Ramos (cell line): ENCODE measurements at regions not wholly inside any gene's neighbourhood (a gene's known extent, or its start where the extent isn't known, plus 50 kb on each side); places are given as distances from the start of the nearest gene placed in this dataset.

Source experiments
- in situ Hi-C: fragments of 300-500 bp; cut with MboI; formaldehyde crosslinking; loops from one replicate; pipeline ENCODE4 v1.14.3; 2022; ENCODE audit warnings: low sequenced_read_pairs; ENCODE audit not compliant: unreplicated experiment

DNA sequence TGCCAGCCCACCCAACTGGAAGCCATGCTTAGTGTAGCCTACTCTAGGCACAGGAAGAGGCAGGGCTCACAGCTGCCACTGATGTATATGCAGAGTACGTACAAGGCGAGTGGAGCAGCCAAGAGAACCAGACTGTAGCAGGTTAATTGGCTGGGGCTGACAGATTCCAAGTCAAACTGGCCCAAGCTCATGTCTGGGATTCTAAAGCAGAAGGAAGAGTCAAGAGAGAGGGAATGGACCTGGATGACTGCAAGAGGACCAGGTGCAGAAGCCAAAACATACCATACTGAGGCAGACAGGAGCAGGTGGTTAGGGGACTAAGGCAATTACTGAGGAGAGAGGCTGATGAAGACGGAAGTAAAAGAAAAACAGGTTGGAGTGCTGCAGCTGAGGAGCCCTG is 51.3 kb upstream of the LRRN2 start:
- in situ Hi-C loops, result no loop called here

DNA sequence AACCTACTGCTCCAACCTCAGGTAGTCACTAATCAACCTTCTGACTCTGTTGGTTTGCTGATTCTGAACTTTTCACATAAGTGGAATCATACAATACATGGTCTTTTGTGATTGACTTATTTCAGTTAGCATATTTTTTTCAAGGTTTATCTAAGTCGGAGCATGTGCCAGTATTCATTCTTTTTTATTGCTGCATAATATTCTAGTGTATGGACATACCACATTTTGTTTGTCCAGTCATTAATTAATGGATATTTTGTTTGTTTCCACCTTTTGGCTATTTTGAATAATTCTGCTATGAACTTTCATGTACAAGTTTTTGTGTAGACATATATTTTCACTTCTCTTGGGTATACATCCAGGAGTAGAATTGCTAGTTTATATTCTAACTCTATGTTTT is 53.0 kb upstream of the LRRN2 start:
- in situ Hi-C loops, result no loop called here

DNA sequence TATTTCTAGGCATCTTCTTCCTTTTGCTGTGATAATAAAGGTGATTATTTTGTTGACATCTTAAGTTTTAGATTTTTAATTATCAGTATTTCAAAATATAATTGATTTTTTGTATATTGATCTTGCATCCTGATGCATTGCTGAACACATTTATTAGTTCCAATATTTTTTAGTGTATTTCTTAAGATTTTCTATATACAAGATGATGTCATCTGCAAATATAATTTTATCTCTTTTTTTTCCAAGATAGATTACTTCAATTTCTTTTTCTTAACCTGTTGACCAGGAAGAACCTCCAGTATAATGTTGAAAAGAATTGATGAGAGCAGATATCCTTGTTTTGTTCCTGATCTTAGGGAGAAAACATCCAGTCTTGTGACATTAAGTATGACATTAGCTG is 54.8 kb upstream of the LRRN2 start:
- in situ Hi-C loops, result no loop called here

DNA sequence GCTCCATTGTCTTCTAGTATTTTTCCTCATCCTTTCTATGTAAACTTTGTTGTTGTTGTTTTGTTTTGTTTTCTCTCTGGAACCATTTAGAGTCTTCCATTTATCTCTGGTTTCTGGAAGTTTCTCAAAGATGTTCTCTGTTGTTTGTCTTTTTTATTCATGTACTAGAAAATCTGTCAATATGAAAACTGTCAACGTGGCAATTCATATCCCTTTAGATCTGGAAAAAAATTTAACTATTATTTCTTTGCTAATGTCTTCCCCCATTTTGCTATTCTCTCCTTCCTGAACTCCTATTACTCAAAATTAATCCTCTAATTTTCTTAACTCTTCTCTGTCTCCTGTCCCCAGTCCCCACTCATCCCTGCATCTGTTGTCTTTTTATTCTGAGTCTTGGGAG is 55.9 kb upstream of the LRRN2 start:
- in situ Hi-C loops, result no loop called here

DNA sequence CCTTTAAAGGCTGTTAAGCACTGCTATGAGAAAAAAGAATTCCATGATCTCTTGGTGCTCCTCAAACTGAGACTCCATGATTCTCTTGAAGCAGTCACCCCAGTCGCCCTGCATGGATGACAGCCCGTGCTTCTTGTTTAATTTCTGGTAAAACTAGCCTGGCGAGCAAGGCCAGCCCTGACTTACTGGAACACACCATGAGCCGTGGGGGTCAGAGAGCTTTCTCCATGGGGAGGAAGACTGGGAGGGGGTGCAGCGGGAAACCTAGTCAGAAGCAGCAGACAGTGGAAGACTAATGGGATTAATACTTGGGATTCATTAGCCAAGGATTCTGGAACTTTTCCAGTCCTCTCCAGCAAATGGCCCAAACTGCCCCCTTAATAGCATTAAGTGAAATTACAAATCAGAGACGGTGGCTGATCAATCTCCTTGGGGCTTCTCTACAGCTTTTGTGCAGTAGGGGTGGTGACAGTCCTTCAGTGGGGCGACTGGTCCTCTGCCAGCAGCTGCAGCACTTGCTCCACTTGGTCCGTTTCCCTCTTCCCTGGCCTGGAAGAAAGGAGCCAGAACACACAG is 57.2 kb upstream of the LRRN2 start:
- in situ Hi-C loops, result no loop called here

DNA sequence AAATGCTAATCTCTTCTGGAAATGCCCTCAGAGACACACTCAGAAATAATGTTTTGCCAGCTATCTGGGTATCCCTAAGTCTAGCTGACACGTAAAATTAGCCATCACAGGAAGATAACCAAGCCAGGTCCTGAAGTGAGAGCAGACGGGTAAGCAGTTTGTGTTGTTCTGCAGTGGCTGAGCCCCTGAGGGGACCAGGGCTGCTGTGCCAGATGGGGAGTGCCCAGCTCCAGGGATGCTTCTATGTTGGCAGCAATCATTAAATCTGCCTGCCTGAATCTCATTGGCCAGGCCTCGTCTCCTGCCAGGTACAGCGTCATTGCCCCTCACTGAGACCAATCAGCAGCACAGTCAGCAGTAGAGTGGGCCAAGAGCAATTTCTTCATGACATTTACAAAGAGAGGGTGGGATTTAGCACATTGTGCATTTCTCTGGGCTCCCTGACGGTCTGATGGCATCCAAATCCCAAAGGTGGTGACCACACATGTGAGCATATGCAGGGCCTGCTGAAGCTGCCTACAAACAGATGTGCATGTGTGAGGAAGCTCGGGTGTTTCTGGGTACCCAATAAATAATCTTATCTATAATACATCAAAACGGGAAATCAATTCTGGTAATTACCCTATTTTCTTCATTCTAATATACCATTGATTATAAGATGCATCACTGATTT is 58.7 kb upstream of the LRRN2 start:
- in situ Hi-C loops, result no loop called here

DNA sequence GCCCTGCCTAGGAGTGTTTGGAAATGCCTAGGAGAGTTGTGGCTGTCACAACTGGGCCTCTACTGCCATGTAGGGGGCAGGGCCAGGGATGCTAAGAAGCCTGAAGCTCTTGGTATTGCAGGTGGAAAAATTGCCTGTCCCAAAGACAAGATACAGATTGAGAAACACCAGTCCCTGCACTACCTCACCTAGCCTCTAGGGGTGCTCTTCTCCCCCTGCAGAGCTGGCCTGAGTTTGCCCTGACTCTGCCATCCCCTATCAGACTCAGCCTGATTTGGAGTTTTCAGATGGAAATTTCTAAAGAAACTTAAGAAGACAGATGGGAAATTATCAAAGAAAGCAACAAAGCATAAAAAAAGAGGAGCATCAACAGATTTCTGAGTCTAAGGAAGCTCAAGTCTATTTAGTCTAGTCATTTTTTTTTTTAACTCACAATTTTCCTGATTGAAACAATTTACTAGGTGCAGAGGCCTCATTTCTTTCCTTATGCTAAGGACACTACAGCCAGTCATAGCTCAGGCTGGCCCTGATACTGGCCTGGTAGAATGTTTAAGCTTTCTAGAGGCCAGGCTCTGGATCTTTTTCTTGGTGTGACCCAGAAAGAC is 61.4 kb upstream of the LRRN2 start:
- in situ Hi-C loops, result no loop called here

DNA sequence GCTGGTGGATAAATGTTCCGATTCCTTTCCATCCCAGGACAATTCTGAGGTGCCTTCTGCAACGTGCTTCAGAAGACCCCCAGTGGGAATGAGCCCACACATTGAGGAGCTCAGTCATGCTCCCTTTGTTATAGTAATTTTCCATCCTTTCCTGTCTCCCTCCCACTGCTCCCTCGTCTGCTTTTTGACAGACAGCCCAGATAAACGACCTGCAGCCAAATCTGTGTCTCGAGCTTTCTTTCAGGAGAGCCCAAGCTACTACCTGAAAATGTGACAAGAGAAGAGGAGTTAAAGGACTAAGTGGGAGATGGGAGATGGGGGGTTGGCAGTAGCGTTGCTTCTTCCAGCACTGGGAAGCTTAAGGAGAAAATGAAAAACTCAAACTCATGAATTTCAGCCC is 65.9 kb upstream of the LRRN2 start:
- in situ Hi-C loops, result no loop called here

DNA sequence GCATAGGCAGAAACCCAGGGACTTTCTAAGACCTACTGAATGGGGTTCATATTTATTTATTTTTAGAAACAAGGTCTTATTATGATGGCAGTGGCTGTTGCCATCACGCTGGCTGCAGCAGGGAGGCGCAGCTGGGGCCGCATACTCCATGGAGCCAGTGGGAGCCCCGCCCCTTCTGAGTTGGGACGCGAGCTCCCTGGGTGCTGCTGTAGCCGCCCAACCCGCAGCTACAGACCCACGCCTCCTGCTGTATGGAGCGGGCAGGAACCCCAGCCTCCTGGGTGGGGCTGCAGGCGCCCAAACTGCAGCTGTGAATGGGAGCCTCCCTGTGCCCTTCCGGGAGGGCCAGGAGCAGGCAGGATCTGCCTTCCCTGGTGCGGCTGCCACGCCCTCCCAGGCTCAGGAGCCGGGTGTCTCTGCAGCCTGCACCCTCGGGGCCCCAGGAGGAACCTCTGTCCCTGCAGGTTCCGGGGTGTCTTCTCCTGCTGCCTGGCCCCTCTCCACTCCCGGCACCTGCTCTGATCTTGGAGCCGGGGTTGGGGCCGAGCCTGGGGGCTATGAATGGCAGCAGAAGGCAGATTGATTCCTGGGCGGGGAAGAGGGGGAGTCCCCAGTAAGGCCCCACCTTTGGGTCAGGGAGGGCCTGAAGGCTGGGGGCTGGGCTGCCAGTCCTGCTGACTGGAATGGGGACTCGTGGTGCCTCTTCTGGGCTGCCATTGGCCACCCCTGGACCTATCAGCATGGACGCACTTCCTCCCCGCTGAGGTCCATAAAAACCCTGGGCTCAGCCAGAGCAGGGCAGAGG is 66.5 kb upstream of the LRRN2 start:
- in situ Hi-C loops, result no loop called here

DNA sequence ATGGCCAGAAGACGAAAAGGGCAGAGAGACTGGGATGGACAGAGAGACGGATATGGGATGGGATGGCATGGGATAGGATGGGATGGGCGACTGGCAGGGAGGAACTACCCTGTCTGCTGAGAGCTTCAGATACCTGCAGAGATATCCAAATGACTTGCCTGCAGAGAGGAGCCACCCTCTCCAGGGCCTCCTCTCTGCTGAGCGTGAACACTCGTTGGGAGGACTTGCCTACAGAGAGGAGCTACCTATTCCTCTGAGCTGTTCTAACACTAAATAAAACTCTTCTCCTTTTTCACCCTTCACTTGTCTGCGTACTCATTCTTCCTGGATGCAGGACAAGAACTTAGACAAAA is 67.1 kb upstream of the LRRN2 start:
- in situ Hi-C loops, result no loop called here

DNA sequence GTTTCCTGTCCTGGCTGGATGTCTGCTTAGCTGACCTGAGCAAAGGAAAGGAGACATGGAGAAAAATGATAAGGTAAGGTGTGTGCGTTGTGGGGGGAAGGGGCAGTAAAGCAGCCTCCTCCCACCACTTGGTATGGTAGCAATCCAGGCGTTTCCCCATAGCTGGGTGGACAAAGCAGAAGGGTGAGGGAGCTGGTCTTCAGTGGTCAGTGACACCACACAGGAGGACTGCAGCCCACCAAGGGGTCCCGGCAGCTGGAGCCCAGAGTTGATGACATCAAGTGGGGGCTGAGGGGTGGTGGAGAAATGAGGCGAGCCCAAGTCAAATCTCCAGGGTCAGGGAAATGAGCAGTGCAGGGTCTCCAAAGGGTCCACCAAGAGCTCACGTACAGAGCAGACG is 69.3 kb upstream of the LRRN2 start:
- in situ Hi-C loops, result no loop called here

DNA sequence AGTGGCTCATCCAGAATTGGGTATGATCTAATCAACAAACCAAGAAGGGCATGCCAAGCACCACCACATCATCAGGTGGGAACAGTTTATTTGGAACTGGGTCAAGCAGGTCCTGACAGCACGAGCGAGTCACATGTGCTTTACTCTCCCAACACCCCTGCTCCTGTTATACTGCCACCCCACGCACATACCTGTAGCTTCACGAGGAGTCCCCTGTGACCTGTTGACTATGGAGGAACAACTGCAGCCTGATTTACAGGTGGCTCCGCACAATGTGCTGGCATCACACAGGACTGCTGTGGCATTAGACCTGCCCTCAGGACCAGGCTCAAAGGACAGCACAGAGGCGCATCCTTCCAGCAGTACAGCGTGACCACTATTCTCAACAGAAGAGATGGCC is 70.8 kb upstream of the LRRN2 start:
- in situ Hi-C loops, result no loop called here

DNA sequence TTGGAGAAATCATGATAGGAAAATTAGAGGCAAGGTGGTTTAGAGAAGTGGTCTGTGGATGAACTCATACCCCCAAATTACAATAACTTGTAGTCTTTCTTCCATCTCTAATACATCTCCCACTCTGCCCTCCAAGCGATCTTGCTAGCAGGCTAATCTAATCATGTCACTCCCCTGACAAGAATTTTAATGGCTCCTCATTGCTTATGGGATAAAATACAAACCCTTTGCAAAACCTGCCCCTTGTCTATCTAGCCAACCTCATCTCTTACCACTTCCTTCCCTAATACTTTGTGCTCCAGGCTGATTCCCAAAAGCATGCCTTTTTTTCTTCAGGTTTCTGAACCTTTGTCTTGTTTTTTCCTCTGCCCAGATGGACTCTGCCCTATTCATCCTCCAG is 71.3 kb upstream of the LRRN2 start:
- in situ Hi-C loops, result no loop called here

DNA sequence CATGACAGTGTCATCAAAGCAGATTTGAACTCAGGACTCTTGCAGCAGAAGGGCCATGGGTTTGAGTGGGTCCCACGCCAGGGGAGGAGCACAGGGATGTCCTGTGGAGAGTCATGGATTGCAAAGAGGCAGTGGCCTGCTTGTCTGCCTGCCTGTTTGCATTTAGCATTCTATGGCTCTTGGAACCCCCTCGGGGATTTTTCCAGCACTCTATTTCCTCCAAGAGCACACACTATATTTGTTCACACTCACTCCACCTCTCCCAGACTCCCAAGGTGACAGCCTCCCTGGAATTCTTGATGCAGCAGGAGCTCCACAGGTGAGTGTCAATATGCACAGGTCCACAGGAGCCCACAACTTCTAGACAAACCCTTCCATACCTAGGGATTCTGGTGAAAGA is 73.1 kb upstream of the LRRN2 start:
- in situ Hi-C loops, result no loop called here

DNA sequence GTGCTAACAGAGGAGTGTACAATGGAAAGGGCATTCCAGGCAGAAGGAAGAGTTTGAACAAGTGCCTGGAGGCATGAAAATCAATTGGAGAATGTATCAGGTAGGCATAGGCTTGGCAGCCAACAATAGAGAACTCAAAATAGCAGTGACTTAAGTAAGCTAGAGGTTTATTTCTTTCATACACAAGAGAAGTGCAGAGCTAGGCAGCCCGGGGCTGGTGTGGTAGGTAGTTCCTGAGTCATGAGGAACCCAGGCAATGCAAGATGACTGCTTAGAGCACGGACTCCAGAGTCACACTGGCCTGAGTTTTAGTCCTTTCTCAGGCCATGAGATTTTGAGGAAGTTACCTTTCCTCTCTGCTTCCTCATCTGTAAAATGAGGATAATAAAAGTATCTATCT is 74.8 kb upstream of the LRRN2 start:
- in situ Hi-C loops, result loop anchor here (5.0 kb wide), 1 partner anchor 193 kb away; no protein-coding TSS in a partner anchor

DNA sequence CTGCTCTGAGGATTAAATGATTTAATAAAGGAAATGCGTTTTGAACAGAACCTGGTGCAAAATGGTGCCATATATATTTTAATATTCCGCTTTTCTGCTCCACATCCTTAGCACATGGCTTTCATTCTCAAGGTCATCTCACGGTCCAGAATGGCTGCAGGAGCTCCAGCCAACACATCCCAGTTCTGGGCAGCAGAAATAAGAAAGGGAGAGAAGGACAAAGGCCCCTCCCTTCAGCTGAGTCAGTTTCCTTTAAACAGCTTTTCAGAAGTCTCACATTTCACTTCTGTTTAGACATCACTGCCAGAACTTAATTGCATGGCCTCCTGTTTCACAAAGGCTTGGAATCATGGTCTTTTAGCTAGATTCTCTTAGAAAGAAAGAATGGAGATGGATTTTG is 75.2 kb upstream of the LRRN2 start:
- in situ Hi-C loops, result loop anchor here (5.0 kb wide), 1 partner anchor 193 kb away; no protein-coding TSS in a partner anchor

DNA sequence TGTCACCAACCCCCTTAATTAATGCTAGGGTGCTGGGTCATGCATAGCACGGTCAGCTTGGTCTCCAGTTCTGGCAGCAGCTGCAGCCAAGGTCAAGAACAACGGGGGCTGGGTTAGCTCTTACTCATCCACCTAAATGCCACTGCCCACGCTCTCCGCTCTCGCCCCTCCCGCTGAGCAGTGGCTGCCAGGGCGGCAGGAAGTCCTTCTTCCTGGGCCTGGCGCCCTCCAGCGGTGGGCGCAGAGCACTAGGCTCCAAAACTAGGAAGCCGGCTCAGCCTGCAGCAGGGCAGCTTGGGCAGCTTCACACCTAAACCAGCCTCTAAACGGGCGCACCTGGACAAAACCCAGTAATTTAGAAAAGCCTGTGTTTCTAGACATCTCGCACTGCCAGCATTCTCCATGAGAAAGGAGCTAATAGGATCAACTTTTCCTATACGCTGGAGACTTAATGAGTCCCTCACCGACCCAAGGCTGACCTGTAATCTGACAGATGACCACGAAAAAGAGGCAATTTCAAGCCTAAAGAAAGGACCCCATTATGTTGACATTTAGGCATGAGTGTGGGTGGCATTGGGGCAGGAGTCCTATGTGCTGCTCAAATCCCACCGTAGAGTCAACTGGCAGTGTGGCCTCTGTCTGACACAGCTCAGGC is 78.4 kb upstream of the LRRN2 start:
- in situ Hi-C loops, result loop anchor here (5.0 kb wide), 1 partner anchor 197 kb away; no protein-coding TSS in a partner anchor

DNA sequence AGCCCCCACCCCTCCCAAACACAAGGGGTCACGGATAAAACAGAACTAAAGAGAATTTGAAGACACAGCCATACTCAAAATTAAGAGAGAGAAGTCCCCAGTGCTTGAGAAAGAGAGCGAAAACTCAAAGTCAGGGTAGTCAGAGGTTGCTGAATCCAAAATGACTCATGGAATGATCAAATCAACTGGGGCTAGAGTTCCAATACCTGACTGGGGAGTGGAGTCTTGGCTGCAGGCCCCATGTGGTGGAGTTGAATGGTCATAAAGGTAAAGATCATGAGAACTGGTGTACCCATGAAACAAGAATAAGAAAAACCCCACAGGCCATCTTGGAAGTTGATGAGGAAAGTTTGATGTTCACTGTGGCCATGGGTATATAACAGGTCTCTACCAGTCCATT is 84.5 kb upstream of the LRRN2 start:
- in situ Hi-C loops, result no loop called here

DNA sequence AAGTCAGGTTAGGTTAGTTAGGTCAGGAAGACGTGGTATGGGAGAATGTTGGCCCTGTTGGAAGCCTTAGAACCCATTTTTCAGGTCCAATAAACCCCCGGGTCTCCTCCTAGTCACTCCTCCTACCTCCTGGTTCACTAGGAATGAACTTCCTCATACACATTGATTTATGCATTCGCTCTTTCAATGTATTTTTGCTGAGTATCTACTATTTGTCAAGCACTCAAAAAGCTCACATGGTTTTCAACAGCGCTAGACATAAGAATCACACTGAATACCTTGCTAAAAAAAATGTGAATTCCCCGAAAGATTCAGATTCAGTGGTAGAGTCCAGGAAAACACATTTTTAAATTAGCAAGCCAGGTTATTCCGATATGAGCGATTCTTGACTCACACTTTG is 85.8 kb upstream of the LRRN2 start:
- in situ Hi-C loops, result no loop called here

DNA sequence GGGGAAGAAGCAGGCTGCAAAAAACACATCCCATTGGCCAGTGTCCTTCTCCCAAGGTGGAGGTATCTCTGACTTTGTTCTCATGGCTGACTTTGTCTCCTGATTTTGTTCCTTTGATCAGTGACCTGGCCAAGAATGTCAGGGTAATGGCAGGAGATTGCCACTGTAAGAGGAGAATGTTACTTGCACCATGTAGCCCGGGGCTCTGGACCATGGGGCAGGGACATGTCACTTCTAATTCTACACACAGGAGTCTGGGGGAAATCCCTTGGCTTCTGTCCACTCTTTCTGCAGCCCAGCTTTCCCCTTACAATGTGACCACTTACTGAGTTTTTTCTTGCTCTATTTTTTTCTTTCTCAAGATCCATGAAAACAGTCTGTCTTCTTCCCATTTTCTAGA is 87.7 kb upstream of the LRRN2 start:
- in situ Hi-C loops, result no loop called here

DNA sequence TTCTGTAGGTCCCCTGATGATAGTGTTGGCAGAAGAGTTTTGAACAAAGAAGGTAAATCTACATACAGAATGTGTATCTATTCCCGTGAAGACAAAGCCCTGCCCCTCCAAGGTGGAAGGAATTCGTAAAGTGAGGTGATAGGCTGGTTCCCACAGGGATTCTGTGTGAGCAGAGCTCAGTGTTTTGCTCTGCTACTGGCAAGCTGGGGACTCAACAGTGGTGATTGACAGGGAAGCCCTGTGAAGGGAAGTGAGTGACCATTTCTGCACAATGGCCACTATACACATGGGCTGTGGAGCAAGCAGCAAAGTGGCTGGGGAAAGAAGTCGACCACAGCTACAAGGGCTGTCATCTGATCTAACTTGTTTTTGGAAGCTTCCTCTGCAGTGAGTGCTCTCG is 90.0 kb upstream of the LRRN2 start:
- in situ Hi-C loops, result no loop called here
